ENCODE measurements at regions not wholly inside any gene's neighbourhood (a gene's known extent, or its start where the extent isn't known, plus 50 kb on each side); places are given as distances from the start of the nearest gene placed in this dataset.

DNA sequence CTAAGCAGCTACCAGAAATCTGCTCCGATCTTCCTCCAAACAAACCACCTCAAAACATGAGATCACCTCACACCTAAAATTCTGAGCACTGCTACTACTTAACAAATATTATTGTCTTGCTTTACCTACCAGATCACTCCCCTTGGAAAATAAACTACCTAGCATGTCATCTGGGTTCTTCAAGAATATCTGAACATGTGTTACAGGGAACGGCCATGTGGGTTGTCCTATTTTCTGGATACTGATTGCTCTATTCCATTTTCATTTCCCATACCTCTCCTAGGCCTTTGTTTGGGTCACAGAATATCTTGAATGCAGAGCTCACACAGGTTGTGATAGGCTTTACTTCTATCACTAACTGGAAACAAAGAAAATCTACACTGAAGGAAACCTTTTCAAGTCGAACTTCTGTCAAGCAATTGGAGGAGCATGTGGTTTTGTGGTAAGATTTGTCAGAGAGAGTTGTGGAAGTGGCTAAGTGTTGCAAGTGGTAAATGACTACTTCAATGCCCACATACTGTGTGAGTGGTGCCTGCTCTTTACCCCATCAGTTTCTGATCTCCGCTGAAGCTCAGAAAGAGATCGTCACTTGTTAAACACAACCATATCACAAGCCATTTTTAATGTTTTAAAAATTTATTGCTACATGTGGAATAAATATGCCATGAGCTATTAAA, 739.1 kb upstream of the ZEB2 start:
- H3K18ac ChIP-seq (ENCODE audit: insufficient read length, low read depth, low read length): no peak overlapping the region
- no peak overlapping the region for H3K14ac ChIP-seq (ENCODE audit: insufficient read depth, low read length)
- no peak overlapping the region for H3K4me3 Mint-ChIP-seq
- H3K4ac ChIP-seq (ENCODE audit: low read depth, low read length): no peak overlapping the region
- H3K9me3 ChIP-seq (ENCODE audit: control insufficient read depth, low read depth, low read length): no peaks in the 10 kb centered on the region
- no peak overlapping the region for H3K4me2 ChIP-seq (ENCODE audit: insufficient read depth, insufficient read length, low read length)
- no peak overlapping the region for H2AK5ac ChIP-seq (ENCODE audit: insufficient read length, low read length)
- H3K56ac ChIP-seq (ENCODE audit: insufficient read length, low read depth, low read length): no peak overlapping the region
- H3K9me3 Mint-ChIP-seq: no peaks in the 10 kb centered on the region
- H3K9ac ChIP-seq (ENCODE audit: extremely low read depth, insufficient read length, low read length): no peak overlapping the region
- H2BK5ac ChIP-seq (ENCODE audit: insufficient read length, low read length): no peak overlapping the region
- no peak for DNase-seq
- no peak overlapping the region for H2AFZ ChIP-seq (ENCODE audit: low read length)
- no peaks in the 10 kb centered on the region for H4K20me1 ChIP-seq (ENCODE audit: control insufficient read depth, insufficient read depth, insufficient read length)
- H3K4me1 ChIP-seq (ENCODE audit: insufficient read depth, low read length): no peaks in the 10 kb centered on the region
- H2BK20ac ChIP-seq (ENCODE audit: low read depth, low read length, poor library complexity, severe bottlenecking): no peak overlapping the region
- no CpG with 5 or more reads among the region's 5 CpGs for WGBS (ENCODE audit: extremely low coverage, insufficient read length, low lambda C conversion rate)
- no peaks in the 10 kb centered on the region for H3K27me3 Mint-ChIP-seq (ENCODE audit: low read depth)
- no peak overlapping the region for H3T11ph ChIP-seq (ENCODE audit: low read length)
- H3K23me2 ChIP-seq (ENCODE audit: insufficient read length, low read depth, low read length, poor library complexity, severe bottlenecking): no peaks in the 10 kb centered on the region
- no peak overlapping the region for H4K5ac ChIP-seq (ENCODE audit: insufficient read length, low read depth, low read length)
- no peak overlapping the region for H3K23ac ChIP-seq (ENCODE audit: insufficient read length, low read depth, low read length)
- no peaks in the 10 kb centered on the region for H3K79me2 ChIP-seq (ENCODE audit: insufficient read depth, low read length)
- no peak overlapping the region for H4K91ac ChIP-seq (ENCODE audit: insufficient read length, low read depth, low read length)
- H3K4me1 Mint-ChIP-seq: peaks cover under 1% of the 10 kb centered on the region in 2 experiments; a peak in 2 of 4 replicates
- H2BK120ac ChIP-seq (ENCODE audit: low read depth, low read length, poor library complexity, severe bottlenecking): no peak overlapping the region
- H4K8ac ChIP-seq (replicated peaks; ENCODE audit: insufficient read length, low read depth, low read length): no peak overlapping the region
- no peaks in the 10 kb centered on the region for H3K79me1 ChIP-seq (ENCODE audit: insufficient read depth, low read depth, low read length, poor library complexity, severe bottlenecking)
- H2BK12ac ChIP-seq (ENCODE audit: insufficient read length, low read depth, low read length): no peak overlapping the region
- H3K27ac Mint-ChIP-seq: no peak overlapping the region
- TF ChIP-seq, protein P1, sequence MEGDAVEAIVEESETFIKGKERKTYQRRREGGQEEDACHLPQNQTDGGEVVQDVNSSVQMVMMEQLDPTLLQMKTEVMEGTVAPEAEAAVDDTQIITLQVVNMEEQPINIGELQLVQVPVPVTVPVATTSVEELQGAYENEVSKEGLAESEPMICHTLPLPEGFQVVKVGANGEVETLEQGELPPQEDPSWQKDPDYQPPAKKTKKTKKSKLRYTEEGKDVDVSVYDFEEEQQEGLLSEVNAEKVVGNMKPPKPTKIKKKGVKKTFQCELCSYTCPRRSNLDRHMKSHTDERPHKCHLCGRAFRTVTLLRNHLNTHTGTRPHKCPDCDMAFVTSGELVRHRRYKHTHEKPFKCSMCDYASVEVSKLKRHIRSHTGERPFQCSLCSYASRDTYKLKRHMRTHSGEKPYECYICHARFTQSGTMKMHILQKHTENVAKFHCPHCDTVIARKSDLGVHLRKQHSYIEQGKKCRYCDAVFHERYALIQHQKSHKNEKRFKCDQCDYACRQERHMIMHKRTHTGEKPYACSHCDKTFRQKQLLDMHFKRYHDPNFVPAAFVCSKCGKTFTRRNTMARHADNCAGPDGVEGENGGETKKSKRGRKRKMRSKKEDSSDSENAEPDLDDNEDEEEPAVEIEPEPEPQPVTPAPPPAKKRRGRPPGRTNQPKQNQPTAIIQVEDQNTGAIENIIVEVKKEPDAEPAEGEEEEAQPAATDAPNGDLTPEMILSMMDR (conservative IDR thresholded peaks at IDR 0.05): no peak
- H3K27ac ChIP-seq (ENCODE audit: insufficient read length, low read depth, low read length): no peak overlapping the region
- H3K27me3 ChIP-seq (ENCODE audit: insufficient read depth, low read length): no peaks in the 10 kb centered on the region
- no peaks in the 10 kb centered on the region for H3K36me3 Mint-ChIP-seq (ENCODE audit: insufficient read depth in 1 of 3, low read depth in 3 of 3)
- H2BK15ac ChIP-seq (ENCODE audit: low read depth, low read length): no peak overlapping the region
